ENCODE measurements at regions not wholly inside any gene's neighbourhood (a gene's known extent, or its start where the extent isn't known, plus 50 kb on each side); places are given as distances from the start of the nearest gene placed in this dataset.

- TF ChIP-seq ATF3 (IDR thresholded peaks at IDR 0.05) (no peak), TAF1 (conservative IDR thresholded peaks at IDR 0.05) (no peak), EGR1 (IDR thresholded peaks at IDR 0.05; ENCODE audit: low read depth in 2 of 2) (no peak), RAD21 (IDR thresholded peaks at IDR 0.05) (no peak), JUND (IDR thresholded peaks at IDR 0.05) (no peak)
- no peak overlapping the region for H3K27ac ChIP-seq (ENCODE audit: low read depth in 1 of 2, low read length in 2 of 2)
- no peaks in the 10 kb centered on the region for H3K4me1 ChIP-seq (ENCODE audit: control insufficient read depth in 4 of 4, insufficient read depth in 4 of 4, low read length in 3 of 4)
- no peak for DNase-seq (ENCODE audit: low spot score)
- no peaks in the 10 kb centered on the region for H3K27me3 ChIP-seq (ENCODE audit: control insufficient read depth in 4 of 4, insufficient read depth in 4 of 4, low read length in 3 of 4)
- H3K4me3 ChIP-seq (ENCODE audit: low read depth in 1 of 3, low read length in 3 of 3), result no peak overlapping the region
- H3K9me3 ChIP-seq (ENCODE audit: control insufficient read depth in 4 of 4, low read length in 3 of 4), result no peaks in the 10 kb centered on the region
- no peak overlapping the region for H3K9ac ChIP-seq (ENCODE audit: low read depth in 1 of 2, low read length in 2 of 2)
- 93% methylated on average over 1 of the region's 1 CpG for WGBS
- H3K36me3 ChIP-seq (ENCODE audit: control insufficient read depth in 4 of 4, insufficient read depth in 3 of 4, low read depth in 1 of 4, low read length in 3 of 4), result no peaks in the 10 kb centered on the region
Measured at GRCh38 chr1:230565141-230565540, 77.1 kb upstream of the COG2 start.

GRCh38 chr1:230563591-230563990 is 78.7 kb upstream of the COG2 start:
- no peak for TF ChIP-seq GABPA (IDR thresholded peaks at IDR 0.05 in 1 of 2, conservative IDR thresholded peaks at IDR 0.05 in 1 of 2)
- no peak for TF ChIP-seq FOXA2 (IDR thresholded peaks at IDR 0.05)
- TF ChIP-seq EGR1 (IDR thresholded peaks at IDR 0.05; ENCODE audit: low read depth in 2 of 2), result no peak
- no peak for TF ChIP-seq FOXA1 (IDR thresholded peaks at IDR 0.05)
- TF ChIP-seq RAD21 (IDR thresholded peaks at IDR 0.05), result no peak
- no peak for TF ChIP-seq TAF1 (conservative IDR thresholded peaks at IDR 0.05)
- no peak for TF ChIP-seq NR2F2 (IDR thresholded peaks at IDR 0.05)
- TF ChIP-seq JUND (IDR thresholded peaks at IDR 0.05), result no peak
- TF ChIP-seq YY1 (IDR thresholded peaks at IDR 0.05), result no peak
- no peak for TF ChIP-seq ATF3 (IDR thresholded peaks at IDR 0.05)
- no peak for TF ChIP-seq SP1 (IDR thresholded peaks at IDR 0.05)
- no peak for TF ChIP-seq ZBTB33 (IDR thresholded peaks at IDR 0.05)
- TF ChIP-seq RXRA (IDR thresholded peaks at IDR 0.05), result no peak
- no peak for TF ChIP-seq MAX (IDR thresholded peaks at IDR 0.05)
- TF ChIP-seq REST (IDR thresholded peaks at IDR 0.05), result no peak
- no peak for TF ChIP-seq CTCF (IDR thresholded peaks at IDR 0.05; ENCODE audit: low read depth, low read length, missing input control)
- TF ChIP-seq HNF4A (conservative IDR thresholded peaks at IDR 0.05), result no peak
- no peak for TF ChIP-seq HNF4G (IDR thresholded peaks at IDR 0.05)
- DNase-seq (ENCODE audit: low spot score), result no peak
- Histone ChIP-seq H3K27me3 (ENCODE audit: control insufficient read depth in 4 of 4, insufficient read depth in 4 of 4, low read length in 3 of 4) (no peaks in the 10 kb centered on the region), H3K27ac (ENCODE audit: low read depth in 1 of 2, low read length in 2 of 2) (no peak overlapping the region), H3K4me3 (ENCODE audit: low read depth in 1 of 3, low read length in 3 of 3) (no peak overlapping the region), H3K9ac (ENCODE audit: low read depth in 1 of 2, low read length in 2 of 2) (no peak overlapping the region), H3K9me3 (ENCODE audit: control insufficient read depth in 4 of 4, low read length in 3 of 4) (no peaks in the 10 kb centered on the region), H3K4me1 (ENCODE audit: control insufficient read depth in 4 of 4, insufficient read depth in 4 of 4, low read length in 3 of 4) (no peaks in the 10 kb centered on the region), H3K36me3 (ENCODE audit: control insufficient read depth in 4 of 4, insufficient read depth in 3 of 4, low read depth in 1 of 4, low read length in 3 of 4) (no peaks in the 10 kb centered on the region)
- 84% methylated on average over 7 of the region's 7 CpGs for WGBS
